Panc1 (cell line): ENCODE measurements at regions not wholly inside any gene's neighbourhood (a gene's known extent, or its start where the extent isn't known, plus 50 kb on each side); places are given as distances from the start of the nearest gene placed in this dataset.

Experiments used
- POLR2AphosphoS5 ChIP-seq: IDR thresholded peaks from 2 replicates; pipeline ENCODE4 v1.6.1; 2012; ENCODE audit warnings: mild to moderate bottlenecking, low read depth, low read length, moderate library complexity
- SIN3A ChIP-seq: IDR thresholded peaks from 2 replicates; pipeline ENCODE4 v1.6.1; 2012; ENCODE audit warnings: low read depth, mild to moderate bottlenecking, low read length, moderate library complexity, borderline replicate concordance; ENCODE audit not compliant: insufficient read depth
- TF ChIP-seq, protein P1 (sequence below): fragments of 450-650 bp; IDR thresholded peaks from 2 replicates; pipeline ENCODE4 v1.5.1; 2017; ENCODE audit warnings: mild to moderate bottlenecking

DNA sequence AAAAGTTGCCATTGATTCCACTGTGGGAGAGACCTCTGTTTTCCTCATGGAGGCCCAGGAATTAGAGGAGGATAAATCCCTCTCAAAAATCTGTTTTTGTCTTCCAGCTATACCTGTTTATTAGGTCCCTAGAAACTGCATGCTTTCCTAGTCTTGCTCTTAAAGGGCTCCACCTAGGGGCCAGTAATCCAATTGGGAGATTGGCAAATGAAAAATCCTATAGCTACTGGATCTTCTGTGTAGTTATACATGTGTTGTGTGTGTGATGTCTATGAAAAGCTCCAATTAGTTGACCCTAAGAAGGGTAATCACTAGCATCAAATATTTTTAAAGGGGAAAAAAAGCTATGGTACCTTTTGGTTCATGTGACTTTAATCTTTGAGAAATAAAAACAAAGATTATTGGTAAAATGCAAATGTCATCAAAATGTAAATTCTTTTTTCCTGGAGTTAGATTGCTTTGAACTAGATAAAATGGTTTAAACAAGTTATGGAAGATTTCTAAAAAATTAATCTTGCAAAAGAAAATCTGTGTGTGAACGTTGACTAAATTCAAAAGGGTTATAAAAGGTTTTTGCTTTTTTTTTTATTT, 63.4 kb upstream of the C1QTNF9B start:
- TF ChIP-seq, protein P1, sequence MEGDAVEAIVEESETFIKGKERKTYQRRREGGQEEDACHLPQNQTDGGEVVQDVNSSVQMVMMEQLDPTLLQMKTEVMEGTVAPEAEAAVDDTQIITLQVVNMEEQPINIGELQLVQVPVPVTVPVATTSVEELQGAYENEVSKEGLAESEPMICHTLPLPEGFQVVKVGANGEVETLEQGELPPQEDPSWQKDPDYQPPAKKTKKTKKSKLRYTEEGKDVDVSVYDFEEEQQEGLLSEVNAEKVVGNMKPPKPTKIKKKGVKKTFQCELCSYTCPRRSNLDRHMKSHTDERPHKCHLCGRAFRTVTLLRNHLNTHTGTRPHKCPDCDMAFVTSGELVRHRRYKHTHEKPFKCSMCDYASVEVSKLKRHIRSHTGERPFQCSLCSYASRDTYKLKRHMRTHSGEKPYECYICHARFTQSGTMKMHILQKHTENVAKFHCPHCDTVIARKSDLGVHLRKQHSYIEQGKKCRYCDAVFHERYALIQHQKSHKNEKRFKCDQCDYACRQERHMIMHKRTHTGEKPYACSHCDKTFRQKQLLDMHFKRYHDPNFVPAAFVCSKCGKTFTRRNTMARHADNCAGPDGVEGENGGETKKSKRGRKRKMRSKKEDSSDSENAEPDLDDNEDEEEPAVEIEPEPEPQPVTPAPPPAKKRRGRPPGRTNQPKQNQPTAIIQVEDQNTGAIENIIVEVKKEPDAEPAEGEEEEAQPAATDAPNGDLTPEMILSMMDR = peak; percentile 74
- TF ChIP-seq POLR2AphosphoS5 (no peak), SIN3A (no peak)
